Fibroblast of the conjunctiva (primary cell): ENCODE measurements at regions not wholly inside any gene's neighbourhood (a gene's known extent, or its start where the extent isn't known, plus 50 kb on each side); places are given as distances from the start of the nearest gene placed in this dataset.

Experiments
- DNase-seq: peaks from one replicate; pipeline ENCODE4 v3.0.0-alpha.2; 2010; ENCODE audit warnings: low read depth

GRCh38 chr16:61323456-61323855 is 712.8 kb downstream of the CDH8 start:
- no peak for DNase-seq

GRCh38 chr16:61320791-61321190 is 715.4 kb downstream of the CDH8 start:
- no peak for DNase-seq

GRCh38 chr16:61313931-61314330 is 722.3 kb downstream of the CDH8 start:
- no peak for DNase-seq

- DNase-seq, result no peak
Observed at GRCh38 chr16:61309386-61309785, 726.9 kb downstream of the CDH8 start.

GRCh38 chr16:61306204-61306603 is 730.0 kb downstream of the CDH8 start:
- no peak for DNase-seq

GRCh38 chr16:61296814-61297213 is 739.4 kb downstream of the CDH8 start:
- DNase-seq, result no peak

- DNase-seq, result no peak
Observed at GRCh38 chr16:61296305-61296704, 739.9 kb downstream of the CDH8 start.

- no peak for DNase-seq
Observed at GRCh38 chr16:61295311-61295710, 740.9 kb downstream of the CDH8 start.

GRCh38 chr16:61289141-61289540 is 747.1 kb downstream of the CDH8 start:
- DNase-seq, result no peak

GRCh38 chr16:61277849-61278248 is 758.4 kb downstream of the CDH8 start:
- no peak for DNase-seq

- no peak for DNase-seq
Observed at GRCh38 chr16:61274211-61274610, 762.0 kb downstream of the CDH8 start.

- DNase-seq, result no peak
Observed at GRCh38 chr16:61270726-61271125, 765.5 kb downstream of the CDH8 start.

GRCh38 chr16:61263400-61263799 is 772.8 kb downstream of the CDH8 start:
- no peak for DNase-seq

GRCh38 chr16:61261315-61261714 is 774.9 kb downstream of the CDH8 start:
- DNase-seq, result no peak

GRCh38 chr16:61246592-61246991 is 789.6 kb downstream of the CDH8 start:
- no peak for DNase-seq

- DNase-seq, result no peak
Observed at GRCh38 chr16:61243954-61244353, 792.3 kb downstream of the CDH8 start.

- DNase-seq, result no peak
Observed at GRCh38 chr16:61237884-61238485, 798.3 kb downstream of the CDH8 start.

GRCh38 chr16:61233713-61234112 is 802.5 kb downstream of the CDH8 start:
- DNase-seq, result no peak

- DNase-seq, result no peak
Observed at GRCh38 chr16:61228371-61228770, 807.9 kb downstream of the CDH8 start.

- no peak for DNase-seq
Observed at GRCh38 chr16:61215605-61216004, 820.6 kb downstream of the CDH8 start.

GRCh38 chr16:61214780-61215179 is 821.5 kb downstream of the CDH8 start:
- DNase-seq, result no peak

GRCh38 chr16:61210076-61210475 is 826.2 kb downstream of the CDH8 start:
- no peak for DNase-seq

GRCh38 chr16:61195006-61195405 is 841.2 kb downstream of the CDH8 start:
- no peak for DNase-seq

- no peak for DNase-seq
Observed at GRCh38 chr16:61194573-61194972, 841.7 kb downstream of the CDH8 start.

GRCh38 chr16:61182391-61182790 is 853.8 kb downstream of the CDH8 start:
- no peak for DNase-seq
